ENCODE measurements at regions not wholly inside any gene's neighbourhood (a gene's known extent, or its start where the extent isn't known, plus 50 kb on each side); places are given as distances from the start of the nearest gene placed in this dataset.

DNA sequence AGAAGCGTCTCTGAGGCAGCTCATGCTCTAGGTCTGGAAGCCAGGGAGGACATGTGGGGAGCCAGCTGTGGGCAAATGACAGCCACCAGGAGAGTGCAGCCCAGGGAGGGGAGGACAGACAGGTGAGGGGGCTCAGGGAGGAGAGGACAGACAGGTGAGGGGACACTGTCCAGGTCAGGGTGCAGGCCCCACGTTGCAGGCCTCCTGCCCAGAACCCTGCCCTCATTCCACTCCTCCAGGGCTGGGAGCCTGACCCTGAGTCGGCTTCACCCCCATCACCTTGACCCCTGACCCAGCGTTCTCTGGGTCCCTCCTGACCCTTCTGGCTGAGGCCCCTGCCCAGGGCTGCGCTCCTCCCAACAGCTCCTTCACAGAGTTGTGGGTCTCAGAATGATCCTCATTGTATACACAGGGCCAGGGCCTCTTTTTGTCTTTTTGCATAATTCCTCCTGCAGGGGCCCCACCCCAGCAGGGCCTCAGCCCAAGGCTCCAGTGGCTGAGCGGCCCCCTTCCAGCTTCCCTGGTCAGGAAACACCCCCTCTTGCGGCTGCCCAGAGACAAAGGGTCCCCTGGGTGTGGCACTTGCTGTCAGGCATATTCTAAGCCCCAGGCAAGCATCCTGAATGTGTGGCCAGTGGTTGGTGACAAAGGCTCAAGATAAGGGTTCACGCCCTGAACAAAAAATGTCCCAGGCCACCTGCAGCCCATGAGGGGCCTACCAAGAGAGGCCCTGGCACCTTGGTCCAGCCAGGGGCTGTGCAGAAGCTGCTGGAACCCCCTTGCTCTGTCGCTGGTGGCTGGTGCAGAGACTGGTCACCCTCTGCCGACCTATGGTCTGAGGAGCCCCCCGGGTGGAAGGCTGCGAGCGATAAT, 853.0 kb downstream of the BRD1 start:
- Histone ChIP-seq H2BK12ac (ENCODE audit: low read length) (no peak overlapping the region), H3K79me1 (ENCODE audit: low read depth, low read length) (no peaks in the 10 kb centered on the region), H3K14ac (ENCODE audit: low read length) (peak overlapping the region; percentile 2), H3K27me3 (ENCODE audit: control insufficient read depth in 3 of 3, insufficient read depth in 3 of 3, low read depth in 1 of 3, low read length in 3 of 3) (peaks cover 0 to 2% (median 0%) of the 10 kb centered on the region in 3 experiments), H3K4me2 (ENCODE audit: insufficient read depth, low read length, poor library complexity, severe bottlenecking) (no peak overlapping the region), H3K9me3 (replicated peaks in 1 of 2; ENCODE audit: control insufficient read depth in 2 of 2, insufficient read depth in 1 of 2, low read depth in 1 of 2, low read length in 2 of 2) (peaks cover 0 to 5% of the 10 kb centered on the region in 2 donors), H2AFZ (ENCODE audit: low read length) (no peak overlapping the region), H3K4me3 (ENCODE audit: low read length in 2 of 2) (no peak overlapping the region), H4K8ac (ENCODE audit: low read depth, low read length) (peak overlapping the region; percentile 32), H2BK15ac (ENCODE audit: low read length) (peak overlapping the region; percentile 85), H2AK5ac (ENCODE audit: low read depth, low read length) (peak overlapping the region; percentile 96), H3K23ac (ENCODE audit: low read depth, low read length, poor library complexity) (no peak overlapping the region), H3K4me1 (ENCODE audit: control insufficient read depth in 2 of 2, insufficient read depth in 1 of 2, low read depth in 1 of 2, low read length in 2 of 2) (peaks cover 0 to 3% of the 10 kb centered on the region in 2 donors), H3K4ac (ENCODE audit: low read length) (no peak overlapping the region), H3K27ac (replicated peaks; ENCODE audit: low read length) (no peak overlapping the region), H3K18ac (ENCODE audit: low read length) (peak overlapping the region; percentile 74), H2BK120ac (ENCODE audit: low read depth, low read length) (no peak overlapping the region), H4K91ac (ENCODE audit: low read depth, low read length, poor library complexity) (no peak overlapping the region), H3K9ac (ENCODE audit: low read depth, low read length, poor library complexity) (no peak overlapping the region), H2BK5ac (ENCODE audit: low read length) (peak overlapping the region; percentile 82), H3K36me3 (replicated peaks in 1 of 2; ENCODE audit: control insufficient read depth in 2 of 2, insufficient read depth in 2 of 2, low read length in 2 of 2) (no peaks in the 10 kb centered on the region)
- DNase-seq (ENCODE audit: low spot score), result no peak
- no CpG with 5 or more reads among the region's 13 CpGs for WGBS, 2 donors (ENCODE audit: extremely low coverage in 2 of 2, insufficient read length in 2 of 2, insufficient replicate concordance in 1 of 2)

DNA sequence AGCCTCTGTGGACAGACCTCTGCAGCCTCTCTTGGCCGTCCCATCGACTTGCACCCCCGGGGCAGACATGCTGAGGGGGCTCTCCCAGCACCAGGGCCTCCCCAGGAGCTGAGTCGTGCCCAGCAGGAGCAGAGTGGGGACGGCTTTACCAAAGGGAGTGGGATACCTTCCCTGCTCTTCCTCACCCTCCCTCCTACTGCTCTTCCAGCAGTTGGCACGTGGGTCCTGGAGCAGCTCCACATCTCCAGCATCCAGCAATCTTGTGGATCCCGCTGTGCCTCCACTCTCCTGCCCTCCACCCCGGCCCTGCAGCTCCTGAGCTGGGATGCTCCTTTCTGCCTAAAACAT, 854.0 kb downstream of the BRD1 start:
- Histone ChIP-seq H3K36me3 (replicated peaks in 1 of 2; ENCODE audit: control insufficient read depth in 2 of 2, insufficient read depth in 2 of 2, low read length in 2 of 2) (no peaks in the 10 kb centered on the region), H2BK5ac (ENCODE audit: low read length) (no peak overlapping the region), H3K27ac (replicated peaks; ENCODE audit: low read length) (no peak overlapping the region), H4K91ac (ENCODE audit: low read depth, low read length, poor library complexity) (no peak overlapping the region), H3K23ac (ENCODE audit: low read depth, low read length, poor library complexity) (no peak overlapping the region), H3K4me3 (ENCODE audit: low read length in 2 of 2) (no peak overlapping the region), H2AK5ac (ENCODE audit: low read depth, low read length) (peak overlapping the region; percentile 76), H3K14ac (ENCODE audit: low read length) (no peak overlapping the region), H3K79me1 (ENCODE audit: low read depth, low read length) (no peaks in the 10 kb centered on the region), H3K18ac (ENCODE audit: low read length) (peak overlapping the region; percentile 27), H3K27me3 (ENCODE audit: control insufficient read depth in 3 of 3, insufficient read depth in 3 of 3, low read depth in 1 of 3, low read length in 3 of 3) (no peaks in the 10 kb centered on the region), H3K4ac (ENCODE audit: low read length) (no peak overlapping the region), H2BK15ac (ENCODE audit: low read length) (no peak overlapping the region), H3K9ac (ENCODE audit: low read depth, low read length, poor library complexity) (no peak overlapping the region), H3K4me1 (ENCODE audit: control insufficient read depth in 2 of 2, insufficient read depth in 1 of 2, low read depth in 1 of 2, low read length in 2 of 2) (peaks cover 0 to 3% of the 10 kb centered on the region in 2 donors), H3K4me2 (ENCODE audit: insufficient read depth, low read length, poor library complexity, severe bottlenecking) (no peak overlapping the region), H2BK12ac (ENCODE audit: low read length) (peak overlapping the region; percentile 6), H2BK120ac (ENCODE audit: low read depth, low read length) (no peak overlapping the region), H3K9me3 (replicated peaks in 1 of 2; ENCODE audit: control insufficient read depth in 2 of 2, insufficient read depth in 1 of 2, low read depth in 1 of 2, low read length in 2 of 2) (no peaks in the 10 kb centered on the region), H4K8ac (ENCODE audit: low read depth, low read length) (no peak overlapping the region), H2AFZ (ENCODE audit: low read length) (no peak overlapping the region)
- no peak for DNase-seq (ENCODE audit: low spot score)
- WGBS, 2 donors (ENCODE audit: extremely low coverage in 2 of 2, insufficient read length in 2 of 2, insufficient replicate concordance in 1 of 2), result no CpG with 5 or more reads among the region's 8 CpGs

DNA sequence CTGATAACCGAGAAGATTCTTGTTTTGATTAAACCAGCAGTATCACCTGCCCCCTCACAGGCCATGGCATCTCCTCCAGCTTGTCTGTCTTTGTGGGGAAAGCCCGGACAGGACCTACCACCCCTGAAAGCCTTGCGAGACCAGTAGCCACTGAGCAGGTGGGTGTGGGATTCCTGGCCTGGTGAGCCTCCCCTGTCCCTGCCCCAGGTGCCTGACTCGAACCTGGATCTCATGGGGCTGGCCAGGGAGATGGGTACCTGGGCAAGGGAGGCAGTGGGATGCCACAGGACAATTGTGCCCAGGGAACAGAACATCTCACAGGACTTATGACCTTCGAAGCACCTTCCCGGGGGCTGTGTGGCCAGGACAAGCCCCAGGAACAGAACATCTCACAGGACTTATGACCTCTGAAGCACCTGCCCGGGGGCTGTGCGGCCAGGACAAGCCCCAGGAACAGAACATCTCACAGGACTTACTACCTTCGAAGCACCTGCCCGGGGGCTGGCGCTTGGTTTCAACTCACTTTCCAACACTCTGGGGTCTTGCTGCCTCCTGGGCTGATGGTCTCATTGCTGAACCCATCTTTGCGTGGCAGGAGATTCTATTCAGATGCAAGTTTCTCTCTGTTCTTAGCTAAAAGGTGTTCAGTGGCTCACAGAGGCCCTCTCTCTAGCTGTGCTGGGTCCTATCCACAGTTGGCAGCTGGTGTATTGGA, 854.5 kb downstream of the BRD1 start:
- no CpG with 5 or more reads among the region's 12 CpGs for WGBS, 2 donors (ENCODE audit: extremely low coverage in 2 of 2, insufficient read length in 2 of 2, insufficient replicate concordance in 1 of 2)
- Histone ChIP-seq H2AFZ (ENCODE audit: low read length) (no peak overlapping the region), H2BK120ac (ENCODE audit: low read depth, low read length) (no peak overlapping the region), H3K4me3 (ENCODE audit: low read length in 2 of 2) (peak overlapping the region in 1 of 2 donors; percentile 41), H3K27ac (replicated peaks; ENCODE audit: low read length) (no peak overlapping the region), H4K91ac (ENCODE audit: low read depth, low read length, poor library complexity) (no peak overlapping the region), H3K27me3 (ENCODE audit: control insufficient read depth in 3 of 3, insufficient read depth in 3 of 3, low read depth in 1 of 3, low read length in 3 of 3) (no peaks in the 10 kb centered on the region), H3K79me1 (ENCODE audit: low read depth, low read length) (no peaks in the 10 kb centered on the region), H3K4ac (ENCODE audit: low read length) (no peak overlapping the region), H3K36me3 (replicated peaks in 1 of 2; ENCODE audit: control insufficient read depth in 2 of 2, insufficient read depth in 2 of 2, low read length in 2 of 2) (no peaks in the 10 kb centered on the region), H3K4me1 (ENCODE audit: control insufficient read depth in 2 of 2, insufficient read depth in 1 of 2, low read depth in 1 of 2, low read length in 2 of 2) (peaks cover 0 to 3% of the 10 kb centered on the region in 2 donors), H4K8ac (ENCODE audit: low read depth, low read length) (no peak overlapping the region), H3K23ac (ENCODE audit: low read depth, low read length, poor library complexity) (peak overlapping the region; percentile 68), H3K14ac (ENCODE audit: low read length) (no peak overlapping the region), H2BK12ac (ENCODE audit: low read length) (peak overlapping the region; percentile 6), H3K4me2 (ENCODE audit: insufficient read depth, low read length, poor library complexity, severe bottlenecking) (no peak overlapping the region), H3K9ac (ENCODE audit: low read depth, low read length, poor library complexity) (no peak overlapping the region), H2BK5ac (ENCODE audit: low read length) (no peak overlapping the region), H2AK5ac (ENCODE audit: low read depth, low read length) (peak overlapping the region; percentile 76), H3K9me3 (replicated peaks in 1 of 2; ENCODE audit: control insufficient read depth in 2 of 2, insufficient read depth in 1 of 2, low read depth in 1 of 2, low read length in 2 of 2) (no peaks in the 10 kb centered on the region), H3K18ac (ENCODE audit: low read length) (peak overlapping the region; percentile 27), H2BK15ac (ENCODE audit: low read length) (no peak overlapping the region)
- DNase-seq (ENCODE audit: low spot score), result no peak
